SHP77 treated with DMSO at 0.1 percent for 48 hours (cell line): ENCODE measurements at regions not wholly inside any gene's neighbourhood (a gene's known extent, or its start where the extent isn't known, plus 50 kb on each side); places are given as distances from the start of the nearest gene placed in this dataset.
"Not testable (repeated sequence)": the region's sequence is repeated elsewhere in the genome, so short reads cannot be mapped to it uniquely, and the experiment has no call there.

Experiments used
- DNase-seq: peaks from one replicate; lab custom pipeline; 2025; lab: John Stamatoyannopoulos, UW

DNA sequence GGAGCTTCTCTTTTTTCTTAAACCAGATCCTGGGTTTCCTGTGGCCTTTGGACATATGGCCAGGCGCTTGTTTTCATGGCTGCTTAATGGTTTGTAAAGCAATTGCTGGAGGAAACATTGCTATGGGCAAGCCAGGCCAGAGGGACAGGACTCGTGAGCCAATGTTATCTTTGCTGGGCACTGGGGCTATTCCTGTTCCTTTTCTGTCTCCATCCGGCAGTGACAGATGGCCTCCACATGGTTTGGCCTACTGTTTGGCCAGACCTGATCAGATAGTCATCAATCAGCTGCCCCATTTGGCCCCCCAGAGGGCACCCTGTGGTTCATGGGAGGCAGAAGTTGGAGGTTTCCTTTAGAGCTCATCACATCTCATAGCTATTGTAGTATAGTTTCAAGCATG lies 326.1 kb upstream of the ROPN1 start:
- no peak for DNase-seq

DNA sequence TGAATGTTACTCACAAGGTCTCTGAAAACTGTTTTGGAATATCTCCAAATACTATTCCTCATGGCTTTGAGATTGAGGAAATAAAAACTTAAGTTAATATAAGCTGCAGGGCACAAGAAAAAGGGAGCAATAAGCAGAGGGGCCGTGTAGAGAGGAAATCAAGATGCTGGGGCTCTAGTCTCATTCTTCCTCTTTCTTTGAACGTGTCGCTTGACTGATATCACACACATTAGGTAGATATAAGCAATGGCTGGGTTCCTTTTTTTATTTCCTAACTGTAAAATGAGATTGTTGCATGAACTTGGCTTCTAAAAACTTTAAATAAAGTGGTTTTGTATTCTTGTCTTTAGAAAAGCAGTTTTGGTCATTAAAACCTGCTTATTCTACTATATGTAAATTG lies 326.7 kb upstream of the ROPN1 start:
- no peak for DNase-seq

DNA sequence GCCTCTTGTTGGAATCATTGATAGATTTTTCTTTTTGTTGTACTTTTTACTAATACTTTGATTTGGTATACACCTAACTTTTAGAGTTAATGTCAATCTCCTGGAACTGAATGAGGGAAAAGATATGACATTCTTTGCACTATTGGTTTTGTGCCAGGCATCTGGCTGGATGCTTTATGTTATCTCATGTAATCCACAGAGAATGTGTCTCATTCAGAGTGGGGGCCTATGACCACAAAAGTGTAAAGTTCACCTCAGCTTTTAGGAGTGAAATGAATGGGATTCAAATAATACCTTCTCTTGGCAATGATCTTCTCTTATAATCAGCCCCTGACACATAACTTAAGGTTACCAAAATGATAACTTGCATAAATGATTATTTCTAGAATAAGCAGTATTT lies 329.1 kb upstream of the ROPN1 start:
- no peak for DNase-seq

- DNase-seq, result no peak
These were observed 330.5 kb upstream of the ROPN1 start for GRCh38 chr3:124322309-124322880.

- no peak for DNase-seq
These were observed 331.0 kb upstream of the ROPN1 start for GRCh38 chr3:124322966-124323365.

GRCh38 chr3:124325248-124325647 lies 333.3 kb upstream of the ROPN1 start:
- DNase-seq, result no peak

DNA sequence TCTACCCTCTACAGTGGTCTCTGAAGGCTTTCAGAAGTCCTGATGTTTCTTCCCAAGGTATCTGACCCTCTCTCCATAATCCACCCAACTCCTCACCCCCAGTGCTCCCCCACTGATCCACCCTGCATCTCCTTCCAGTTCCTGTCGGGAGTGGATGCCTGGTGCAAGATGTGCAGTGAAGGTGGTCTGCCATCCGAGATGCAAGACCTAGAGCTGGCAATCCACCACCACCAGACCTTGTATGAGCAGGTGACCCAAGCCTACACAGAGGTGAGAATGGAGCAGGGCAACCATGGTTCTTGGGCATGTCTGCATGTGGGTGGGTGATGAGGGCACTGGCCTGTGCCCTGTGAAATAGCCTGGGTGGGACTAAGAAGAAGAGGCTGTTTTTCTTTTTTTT lies 337.8 kb upstream of the ROPN1 start:
- DNase-seq, result no peak

DNA sequence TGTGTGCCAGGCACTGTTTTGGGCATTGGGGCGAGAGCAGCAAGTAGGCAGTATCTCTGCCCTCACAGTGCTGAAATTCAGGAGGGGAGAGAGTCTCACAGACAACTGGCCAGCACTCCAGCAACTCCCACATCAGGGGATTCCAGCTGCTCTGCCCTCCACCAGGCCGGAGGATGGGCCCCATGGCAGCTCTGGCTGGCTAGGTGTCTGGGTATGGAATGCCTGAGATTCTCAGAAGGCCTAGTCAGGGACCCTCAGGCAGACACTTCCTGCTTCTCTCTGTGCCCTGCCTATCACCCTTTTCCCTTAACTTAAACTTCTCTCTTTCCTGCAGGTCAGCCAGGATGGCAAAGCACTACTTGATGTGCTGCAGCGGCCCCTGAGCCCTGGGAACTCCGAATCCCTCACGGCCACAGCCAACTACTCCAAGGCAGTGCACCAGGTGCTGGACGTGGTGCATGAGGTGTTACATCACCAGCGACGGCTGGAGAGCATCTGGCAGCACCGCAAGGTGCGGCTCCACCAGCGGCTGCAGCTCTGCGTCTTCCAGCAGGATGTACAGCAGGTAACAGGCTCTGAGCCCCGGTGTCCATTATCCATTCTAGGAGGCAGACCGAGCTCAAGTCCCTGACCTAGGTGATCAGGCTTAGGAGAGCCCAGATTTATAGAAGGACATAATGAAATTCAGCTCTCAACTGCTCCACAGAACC lies 342.2 kb upstream of the ROPN1 start:
- DNase-seq, result no peak

- no peak for DNase-seq
These were observed 344.2 kb upstream of the ROPN1 start for GRCh38 chr3:124336067-124336656.

GRCh38 chr3:124345845-124346244 lies 353.9 kb upstream of the ROPN1 start:
- no peak for DNase-seq

DNA sequence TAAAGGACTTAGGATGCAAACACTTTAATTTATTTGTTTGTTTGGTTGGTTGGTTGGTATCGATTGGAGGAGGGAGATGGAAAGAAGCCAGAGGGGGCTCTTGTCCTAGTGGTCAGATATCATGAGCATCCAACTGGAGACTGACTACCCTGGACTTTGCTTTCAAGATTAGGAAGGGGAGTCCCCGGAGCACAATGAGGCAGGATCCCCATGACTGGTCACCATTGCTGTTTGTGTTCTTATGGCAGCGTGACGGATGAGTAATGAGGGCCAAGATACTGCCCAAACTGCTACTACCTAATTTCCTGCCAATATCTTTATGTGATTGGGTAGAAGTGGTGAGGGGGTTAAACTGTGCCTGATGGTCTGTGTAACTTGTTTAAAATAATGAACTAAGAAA lies 354.6 kb upstream of the ROPN1 start:
- no peak for DNase-seq

GRCh38 chr3:124347418-124347817 lies 355.5 kb upstream of the ROPN1 start:
- no peak for DNase-seq

DNA sequence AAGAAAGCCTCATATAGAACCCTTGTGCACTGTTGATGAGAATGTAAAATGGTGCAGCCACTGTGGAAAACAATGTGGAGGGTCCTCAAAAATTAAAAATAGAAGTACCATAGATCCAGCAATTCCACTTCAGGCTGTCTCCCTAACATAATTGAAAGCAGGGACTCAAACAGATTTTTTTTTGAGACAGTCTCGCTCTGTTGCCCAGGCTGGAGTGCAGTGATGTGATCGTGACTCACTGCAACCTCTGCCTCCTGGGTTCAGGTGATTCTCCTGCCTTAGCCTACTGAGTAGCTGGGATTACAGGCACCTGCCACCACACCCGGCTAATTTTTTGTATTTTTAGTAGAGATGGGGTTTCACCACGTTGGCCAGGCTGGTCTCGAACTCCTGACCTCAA lies 356.6 kb upstream of the ROPN1 start:
- DNase-seq, result not testable (repeated sequence)

- peak; percentile 55 for DNase-seq
These were observed 359.7 kb upstream of the ROPN1 start for GRCh38 chr3:124351430-124352148.

- DNase-seq, result peak; percentile 39
These were observed 360.2 kb upstream of the ROPN1 start for GRCh38 chr3:124352149-124352539.

DNA sequence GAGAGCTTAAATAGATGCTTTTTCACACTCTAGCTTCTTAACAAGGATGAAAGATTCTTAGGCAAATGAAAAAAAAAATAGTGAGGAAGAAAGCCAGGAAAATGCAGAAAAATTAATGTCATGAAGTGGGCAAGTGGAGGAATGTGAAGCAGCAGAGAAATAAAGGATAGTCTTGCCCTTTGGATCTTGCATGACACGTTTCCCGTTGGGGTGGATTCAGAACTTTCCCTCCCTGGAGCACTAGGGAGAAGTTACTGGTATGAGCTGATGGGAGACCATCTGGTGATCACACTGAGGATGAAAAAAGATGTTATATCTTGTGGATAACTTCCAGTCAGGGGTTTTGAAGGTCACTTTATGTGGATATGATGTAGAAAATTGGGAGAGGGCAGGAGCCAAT lies 361.8 kb upstream of the ROPN1 start:
- no peak for DNase-seq

DNA sequence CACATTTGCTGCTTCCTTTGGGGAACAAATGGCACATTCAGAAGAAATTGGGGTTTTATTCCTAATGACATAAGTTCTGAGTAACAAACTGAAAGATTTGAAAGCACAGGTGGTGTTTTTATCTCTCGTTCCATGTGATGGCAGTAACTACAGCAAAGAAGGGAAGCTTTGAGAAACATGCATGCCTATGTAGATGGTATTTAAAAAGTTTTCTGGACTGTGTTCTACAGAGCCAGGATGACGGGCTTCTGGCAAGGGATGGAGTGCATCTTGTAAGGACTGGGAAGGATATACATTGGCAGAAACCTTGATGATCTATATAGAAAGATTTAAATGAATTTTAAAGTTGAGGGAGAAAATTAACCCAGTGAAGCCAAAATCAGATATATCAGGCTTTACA lies 362.2 kb upstream of the ROPN1 start:
- no peak for DNase-seq

DNA sequence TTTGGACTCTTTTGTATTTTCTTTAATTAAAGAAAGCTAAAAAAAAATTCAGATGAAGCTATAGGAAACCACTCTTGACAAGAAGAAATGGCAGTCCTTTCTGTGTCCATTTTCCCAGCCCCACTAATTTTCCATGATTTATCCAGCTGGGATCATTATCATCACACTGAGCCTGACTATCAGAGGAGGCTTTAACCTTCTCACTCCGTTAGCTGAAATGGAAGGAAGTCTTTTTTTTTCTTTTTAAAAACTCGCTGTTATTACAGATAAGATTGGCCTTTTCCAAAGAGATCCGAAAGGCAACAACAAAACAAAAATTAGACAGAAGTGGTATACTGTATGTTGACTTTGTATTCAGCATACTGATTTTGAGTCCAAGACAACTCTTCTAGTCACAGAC lies 366.2 kb upstream of the ROPN1 start:
- DNase-seq, result no peak

DNA sequence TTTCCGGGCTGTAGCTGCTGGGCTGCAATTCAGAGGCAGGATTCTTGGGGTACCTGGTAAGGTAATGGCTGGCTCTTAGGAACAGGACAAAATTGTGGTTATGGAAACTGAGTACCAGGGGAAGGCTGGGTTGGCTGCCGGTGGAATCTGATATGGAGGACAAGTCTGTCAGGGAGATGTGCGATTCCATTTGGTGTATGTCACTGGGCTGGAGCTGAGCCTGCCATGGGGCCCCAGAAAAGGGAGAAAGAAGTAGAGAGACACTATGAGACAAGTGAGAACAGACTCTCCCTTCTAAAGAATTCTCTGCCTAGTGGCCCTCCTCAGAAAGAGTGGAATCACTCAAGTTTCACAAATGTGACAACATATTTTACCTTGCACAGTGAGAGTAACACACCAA lies 368.2 kb upstream of the ROPN1 start:
- no peak for DNase-seq

DNA sequence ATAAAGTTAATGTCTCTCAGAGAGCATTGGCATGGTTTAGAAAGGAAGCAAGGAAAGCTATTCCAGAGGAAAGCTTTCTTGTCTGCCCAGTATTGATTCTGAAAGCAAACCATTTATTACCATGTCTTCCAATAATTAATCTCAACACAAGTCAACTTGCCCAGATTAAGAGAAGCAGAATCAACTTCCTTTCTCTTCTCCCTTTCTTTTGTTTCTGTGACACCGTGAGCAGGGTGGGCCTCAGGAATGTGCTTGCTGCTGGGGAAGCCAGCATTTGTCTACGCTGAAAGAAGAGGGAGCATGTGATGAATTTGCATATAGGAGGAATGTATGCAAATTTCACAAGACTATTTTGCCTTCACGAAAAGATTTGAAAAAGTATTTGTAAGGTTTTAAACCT lies 368.6 kb upstream of the ROPN1 start:
- no peak for DNase-seq

DNA sequence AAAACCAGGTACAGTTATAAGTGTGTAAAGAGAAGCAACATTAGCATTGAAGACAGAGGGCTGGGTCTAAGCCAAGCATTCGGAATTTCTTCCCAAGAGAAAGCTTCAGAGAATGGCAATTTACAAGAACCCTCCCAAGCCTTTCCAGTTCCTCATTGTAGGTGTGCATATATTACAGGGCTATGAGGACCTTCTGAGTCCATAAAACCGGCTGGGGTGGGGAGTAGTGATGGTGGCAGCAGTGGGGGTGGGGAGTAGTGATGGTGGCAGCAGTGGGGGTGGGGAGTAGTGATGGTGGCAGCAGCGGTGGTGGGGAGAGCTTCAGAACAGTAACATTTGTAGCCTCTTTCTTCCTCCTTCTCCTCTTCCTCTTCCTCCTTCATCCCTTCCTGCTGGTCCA lies 368.7 kb upstream of the UMPS start:
- DNase-seq, result no peak

GRCh38 chr3:124362455-124362854 lies 367.8 kb upstream of the UMPS start:
- DNase-seq, result peak; percentile 43

- DNase-seq, result no peak
These were observed 366.8 kb upstream of the UMPS start for GRCh38 chr3:124363476-124363875.
